ENCODE measurements at regions not wholly inside any gene's neighbourhood (a gene's known extent, or its start where the extent isn't known, plus 50 kb on each side); places are given as distances from the start of the nearest gene placed in this dataset.
"Not testable (repeated sequence)": the region's sequence is repeated elsewhere in the genome, so short reads cannot be mapped to it uniquely, and the experiment has no call there.

- no peaks in the 10 kb centered on the region for H3K9me2 ChIP-seq (replicated peaks; ENCODE audit: insufficient read depth, low read length)
- no peaks in the 10 kb centered on the region for H3K4me1 ChIP-seq (ENCODE audit: low read length)
- no peaks in the 10 kb centered on the region; the same call in 1 of the 2 replicates for H3K9me3 ChIP-seq (ENCODE audit: low read length)
- H3K36me3 ChIP-seq (ENCODE audit: insufficient read depth, low read length), result no peaks in the 10 kb centered on the region
- no peak overlapping the region for H2AFZ ChIP-seq (ENCODE audit: low read length)
- no peaks in the 10 kb centered on the region; the same call in 1 of the 2 replicates for H3K27me3 ChIP-seq (ENCODE audit: low read length)
- no peak overlapping the region for H3K4me2 ChIP-seq (ENCODE audit: low read depth, low read length, poor library complexity, severe bottlenecking)
- no peak overlapping the region for H3K27ac ChIP-seq (ENCODE audit: low read length)
- H3K9ac ChIP-seq (ENCODE audit: low read length), result no peak overlapping the region
- H3K79me2 ChIP-seq (ENCODE audit: low read length), result no peaks in the 10 kb centered on the region
- H4K20me1 ChIP-seq (ENCODE audit: insufficient read depth, low read depth, low read length), result no peaks in the 10 kb centered on the region
- no peak for DNase-seq
- H3K4me3 ChIP-seq (ENCODE audit: low read length), result no peak overlapping the region
Measured at GRCh38 chr12:131537267-131537958, 173.5 kb upstream of the SFSWAP start.

GRCh38 chr12:131539381-131539780 lies 171.5 kb upstream of the SFSWAP start:
- H3K4me2 ChIP-seq (ENCODE audit: low read depth, low read length, poor library complexity, severe bottlenecking), result no peak overlapping the region
- H3K27me3 ChIP-seq (ENCODE audit: low read length), result no peaks in the 10 kb centered on the region; the same call in 1 of the 2 replicates
- no peaks in the 10 kb centered on the region for H3K9me2 ChIP-seq (replicated peaks; ENCODE audit: insufficient read depth, low read length)
- no peak overlapping the region for H2AFZ ChIP-seq (ENCODE audit: low read length)
- no peaks in the 10 kb centered on the region for H4K20me1 ChIP-seq (ENCODE audit: insufficient read depth, low read depth, low read length)
- no peak for DNase-seq
- no peaks in the 10 kb centered on the region for H3K79me2 ChIP-seq (ENCODE audit: low read length)
- no peaks in the 10 kb centered on the region for H3K36me3 ChIP-seq (ENCODE audit: insufficient read depth, low read length)
- no peaks in the 10 kb centered on the region; the same call in 1 of the 2 replicates for H3K9me3 ChIP-seq (ENCODE audit: low read length)
- no peak overlapping the region for H3K4me3 ChIP-seq (ENCODE audit: low read length)
- H3K9ac ChIP-seq (ENCODE audit: low read length), result no peak overlapping the region
- no peak overlapping the region for H3K27ac ChIP-seq (ENCODE audit: low read length)
- no peaks in the 10 kb centered on the region for H3K4me1 ChIP-seq (ENCODE audit: low read length)

GRCh38 chr12:131540138-131540623 lies 170.7 kb upstream of the SFSWAP start:
- Histone ChIP-seq H3K27ac (ENCODE audit: low read length) (no peak overlapping the region), H3K9ac (ENCODE audit: low read length) (no peak overlapping the region), H3K36me3 (ENCODE audit: insufficient read depth, low read length) (no peaks in the 10 kb centered on the region), H3K4me2 (ENCODE audit: low read depth, low read length, poor library complexity, severe bottlenecking) (no peak overlapping the region), H3K79me2 (ENCODE audit: low read length) (no peaks in the 10 kb centered on the region), H3K4me3 (ENCODE audit: low read length) (no peak overlapping the region), H4K20me1 (ENCODE audit: insufficient read depth, low read depth, low read length) (no peaks in the 10 kb centered on the region), H3K9me3 (ENCODE audit: low read length) (no peaks in the 10 kb centered on the region; the same call in 1 of the 2 replicates), H3K27me3 (ENCODE audit: low read length) (no peaks in the 10 kb centered on the region; the same call in 1 of the 2 replicates), H2AFZ (ENCODE audit: low read length) (no peak overlapping the region), H3K9me2 (replicated peaks; ENCODE audit: insufficient read depth, low read length) (no peaks in the 10 kb centered on the region), H3K4me1 (ENCODE audit: low read length) (no peaks in the 10 kb centered on the region)
- DNase-seq, result no peak

GRCh38 chr12:131541512-131541911 lies 169.4 kb upstream of the SFSWAP start:
- H3K9ac ChIP-seq (ENCODE audit: low read length); DNase-seq; H3K4me3 ChIP-seq (ENCODE audit: low read length); H3K79me2 ChIP-seq (ENCODE audit: low read length); H2AFZ ChIP-seq (ENCODE audit: low read length); H3K27ac ChIP-seq (ENCODE audit: low read length); H4K20me1 ChIP-seq (ENCODE audit: insufficient read depth, low read depth, low read length); H3K4me1 ChIP-seq (ENCODE audit: low read length); H3K4me2 ChIP-seq (ENCODE audit: low read depth, low read length, poor library complexity, severe bottlenecking); H3K9me2 ChIP-seq (replicated peaks; ENCODE audit: insufficient read depth, low read length); H3K9me3 ChIP-seq (ENCODE audit: low read length); H3K27me3 ChIP-seq (ENCODE audit: low read length); H3K36me3 ChIP-seq (ENCODE audit: insufficient read depth, low read length): not testable (repeated sequence)

- no peak overlapping the region for H2AFZ ChIP-seq (ENCODE audit: low read length)
- no peaks in the 10 kb centered on the region for H4K20me1 ChIP-seq (ENCODE audit: insufficient read depth, low read depth, low read length)
- no peak for DNase-seq
- no peaks in the 10 kb centered on the region; the same call in 1 of the 2 replicates for H3K27me3 ChIP-seq (ENCODE audit: low read length)
- no peaks in the 10 kb centered on the region for H3K36me3 ChIP-seq (ENCODE audit: insufficient read depth, low read length)
- H3K79me2 ChIP-seq (ENCODE audit: low read length), result no peaks in the 10 kb centered on the region
- no peak overlapping the region for H3K4me3 ChIP-seq (ENCODE audit: low read length)
- H3K4me1 ChIP-seq (ENCODE audit: low read length), result no peaks in the 10 kb centered on the region
- no peak overlapping the region for H3K9ac ChIP-seq (ENCODE audit: low read length)
- H3K4me2 ChIP-seq (ENCODE audit: low read depth, low read length, poor library complexity, severe bottlenecking), result no peak overlapping the region
- H3K27ac ChIP-seq (ENCODE audit: low read length), result no peak overlapping the region
- no peaks in the 10 kb centered on the region for H3K9me2 ChIP-seq (replicated peaks; ENCODE audit: insufficient read depth, low read length)
- H3K9me3 ChIP-seq (ENCODE audit: low read length), result no peaks in the 10 kb centered on the region; the same call in 1 of the 2 replicates
Measured at GRCh38 chr12:131542351-131542750, 168.5 kb upstream of the SFSWAP start.

GRCh38 chr12:131543040-131543439 lies 167.8 kb upstream of the SFSWAP start:
- no peak for DNase-seq
- Histone ChIP-seq H3K27me3 (ENCODE audit: low read length) (no peaks in the 10 kb centered on the region; the same call in 1 of the 2 replicates), H3K4me2 (ENCODE audit: low read depth, low read length, poor library complexity, severe bottlenecking) (no peak overlapping the region), H3K9me2 (replicated peaks; ENCODE audit: insufficient read depth, low read length) (no peaks in the 10 kb centered on the region), H3K36me3 (ENCODE audit: insufficient read depth, low read length) (no peaks in the 10 kb centered on the region), H4K20me1 (ENCODE audit: insufficient read depth, low read depth, low read length) (no peaks in the 10 kb centered on the region), H2AFZ (ENCODE audit: low read length) (no peak overlapping the region), H3K4me1 (ENCODE audit: low read length) (no peaks in the 10 kb centered on the region), H3K9ac (ENCODE audit: low read length) (no peak overlapping the region), H3K4me3 (ENCODE audit: low read length) (no peak overlapping the region), H3K79me2 (ENCODE audit: low read length) (no peaks in the 10 kb centered on the region), H3K27ac (ENCODE audit: low read length) (no peak overlapping the region), H3K9me3 (ENCODE audit: low read length) (no peaks in the 10 kb centered on the region; the same call in 1 of the 2 replicates)

- no peaks in the 10 kb centered on the region for H3K27me3 ChIP-seq (ENCODE audit: low read length)
- H4K20me1 ChIP-seq (ENCODE audit: insufficient read depth, low read depth, low read length), result no peaks in the 10 kb centered on the region
- no peaks in the 10 kb centered on the region for H3K79me2 ChIP-seq (ENCODE audit: low read length)
Measured at GRCh38 chr12:131547555-131547954, 163.3 kb upstream of the SFSWAP start.

GRCh38 chr12:131550121-131550520 lies 160.8 kb upstream of the SFSWAP start:
- H3K9me3 ChIP-seq (ENCODE audit: low read length), result no peaks in the 10 kb centered on the region
- H4K20me1 ChIP-seq (ENCODE audit: insufficient read depth, low read depth, low read length), result no peaks in the 10 kb centered on the region
- no peak overlapping the region for H3K9ac ChIP-seq (ENCODE audit: low read length)
- H3K4me1 ChIP-seq (ENCODE audit: low read length), result no peaks in the 10 kb centered on the region
- no peak overlapping the region for H3K4me2 ChIP-seq (ENCODE audit: low read depth, low read length, poor library complexity, severe bottlenecking)
- DNase-seq, result no peak
- no peaks in the 10 kb centered on the region for H3K9me2 ChIP-seq (replicated peaks; ENCODE audit: insufficient read depth, low read length)
- no peaks in the 10 kb centered on the region for H3K27me3 ChIP-seq (ENCODE audit: low read length)
- H3K4me3 ChIP-seq (ENCODE audit: low read length), result no peak overlapping the region
- H3K27ac ChIP-seq (ENCODE audit: low read length), result no peak overlapping the region
- no peaks in the 10 kb centered on the region for H3K79me2 ChIP-seq (ENCODE audit: low read length)
- no peaks in the 10 kb centered on the region for H3K36me3 ChIP-seq (ENCODE audit: insufficient read depth, low read length)
- no peak overlapping the region for H2AFZ ChIP-seq (ENCODE audit: low read length)

More at GRCh38 chr12:131547555-131547954, 163.3 kb upstream of the SFSWAP start:
- Histone ChIP-seq H2AFZ (ENCODE audit: low read length) (no peak overlapping the region), H3K36me3 (ENCODE audit: insufficient read depth, low read length) (no peaks in the 10 kb centered on the region), H3K9ac (ENCODE audit: low read length) (no peak overlapping the region), H3K9me2 (replicated peaks; ENCODE audit: insufficient read depth, low read length) (no peaks in the 10 kb centered on the region), H3K9me3 (ENCODE audit: low read length) (no peaks in the 10 kb centered on the region), H3K4me2 (ENCODE audit: low read depth, low read length, poor library complexity, severe bottlenecking) (no peak overlapping the region), H3K4me1 (ENCODE audit: low read length) (no peaks in the 10 kb centered on the region), H3K4me3 (ENCODE audit: low read length) (no peak overlapping the region), H3K27ac (ENCODE audit: low read length) (no peak overlapping the region)
- no peak for DNase-seq

Measured in Karpas-422 (cell line).